Anterior cingulate cortex (tissue), 58 donors: ENCODE measurements at regions not wholly inside any gene's neighbourhood (a gene's known extent, or its start where the extent isn't known, plus 50 kb on each side); places are given as distances from the start of the nearest gene placed in this dataset.

Source experiments
- DNase-seq, 58 donors: peaks; one replicate each; lab custom pipeline; 2025; lab: John Stamatoyannopoulos, UW

DNA sequence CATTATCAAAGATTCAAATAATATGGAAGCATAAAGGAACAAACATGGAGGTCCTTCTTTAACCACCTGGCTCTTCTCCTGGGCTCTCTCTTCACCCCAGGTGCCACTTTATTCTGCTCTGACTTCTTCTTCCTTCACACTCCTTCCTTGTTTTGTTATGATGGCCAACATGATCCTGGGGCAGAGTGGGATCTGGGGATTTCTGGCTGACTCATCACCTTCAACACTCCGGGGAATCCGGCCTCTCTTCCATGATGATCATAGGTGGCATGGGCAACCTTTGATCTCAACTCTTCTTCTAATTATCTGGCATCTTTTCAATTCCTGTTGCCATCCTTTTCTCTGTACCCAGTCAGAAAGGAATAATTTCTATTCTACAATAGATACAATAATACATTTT is 62.1 kb upstream of the TRPC7 start:
- DNase-seq, result no peak

DNA sequence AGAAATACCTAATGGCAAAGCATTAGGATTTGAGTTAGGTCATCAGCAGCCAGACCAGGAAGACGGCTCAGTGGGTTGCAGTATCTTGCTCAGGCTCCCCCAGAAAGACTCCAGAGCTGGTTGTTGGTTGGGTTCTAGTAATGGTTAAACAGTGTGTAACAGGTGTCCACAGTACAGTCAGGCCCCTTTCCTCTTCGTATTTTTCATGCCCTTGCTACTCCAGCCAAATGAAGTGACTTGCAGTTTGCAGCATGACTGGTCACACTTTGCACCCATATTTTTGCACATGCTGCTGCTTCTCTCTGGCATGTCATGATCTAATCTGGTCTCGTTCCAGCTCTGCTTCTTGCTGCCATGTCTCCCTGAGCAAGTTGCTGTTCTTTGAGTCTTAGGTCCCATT is 60.6 kb upstream of the TRPC7 start:
- DNase-seq, result no peak

DNA sequence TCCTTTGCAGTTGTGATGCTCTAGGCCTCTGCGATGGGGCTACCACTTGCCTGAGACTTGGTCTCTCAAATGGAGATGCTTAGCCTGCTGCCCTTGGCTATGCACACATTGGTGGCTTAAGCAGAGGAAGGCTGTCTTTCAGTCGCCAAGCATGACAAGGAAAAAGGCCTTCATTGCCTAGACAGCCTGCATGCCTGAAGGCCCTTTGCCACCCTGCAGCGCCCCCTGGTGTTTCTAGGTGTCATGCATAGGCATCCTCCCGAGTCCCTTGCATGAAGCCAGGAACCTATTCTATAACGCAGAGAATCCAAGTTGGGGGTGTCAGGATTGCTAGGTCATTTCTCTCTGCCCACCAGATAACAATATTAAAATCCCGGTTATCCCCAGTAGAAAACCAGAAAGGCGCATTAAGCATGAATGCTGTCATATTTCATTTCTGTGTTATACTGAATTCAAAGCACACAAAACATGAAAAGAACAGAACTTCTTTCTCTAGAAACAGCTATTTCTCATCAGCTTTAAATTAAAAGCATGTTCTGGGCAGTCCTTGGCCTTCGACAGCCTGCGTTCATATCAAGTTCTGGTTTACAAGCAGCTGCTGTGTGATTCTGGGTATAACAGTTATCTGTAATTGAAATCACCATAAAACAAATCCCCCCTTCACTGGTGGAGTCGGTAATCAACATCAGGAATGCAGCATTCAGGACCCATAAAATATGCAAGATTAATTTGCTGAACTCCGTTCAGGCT is 59.7 kb upstream of the TRPC7 start:
- DNase-seq, result peak in 49 of 58 donors; percentile 1 to 77 (median 38)

GRCh38 chr5:136423944-136424606 is 58.7 kb upstream of the TRPC7 start:
- no peak for DNase-seq

DNA sequence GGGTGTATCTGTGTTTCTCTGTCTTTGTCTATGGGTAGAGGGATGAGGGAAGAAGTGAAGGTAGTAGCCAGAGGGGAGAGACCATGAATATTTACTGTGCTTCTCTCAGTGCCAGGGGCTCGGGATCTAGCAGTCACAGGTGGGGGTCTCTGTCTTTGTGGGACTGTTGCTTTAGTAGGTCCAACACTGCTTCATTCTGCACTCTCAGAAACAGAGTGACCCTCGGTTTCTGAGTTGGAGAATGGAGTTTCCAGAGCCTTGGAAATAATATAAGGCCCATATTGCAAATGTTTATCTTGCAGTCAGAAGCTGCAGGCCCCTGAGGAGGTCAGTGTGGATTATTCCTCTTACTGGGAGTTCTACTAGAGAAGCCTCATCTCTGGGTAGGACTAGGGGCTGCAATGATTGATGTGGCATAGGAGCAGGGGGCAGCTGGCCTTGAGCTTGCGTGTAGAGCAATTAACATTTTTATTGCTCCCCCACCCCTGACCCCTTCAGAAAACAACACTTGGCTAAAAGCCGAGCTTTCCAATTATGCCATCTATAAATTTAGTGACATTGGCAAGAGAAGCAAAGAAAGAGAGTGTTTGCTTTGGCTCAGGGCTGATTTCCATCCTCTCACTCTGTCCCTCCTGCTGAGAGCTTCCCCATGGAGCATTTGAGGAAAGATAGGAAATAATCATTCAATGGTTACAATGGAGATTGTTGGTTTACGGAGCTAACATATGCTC is 55.0 kb upstream of the TRPC7 start:
- DNase-seq, result no peak

DNA sequence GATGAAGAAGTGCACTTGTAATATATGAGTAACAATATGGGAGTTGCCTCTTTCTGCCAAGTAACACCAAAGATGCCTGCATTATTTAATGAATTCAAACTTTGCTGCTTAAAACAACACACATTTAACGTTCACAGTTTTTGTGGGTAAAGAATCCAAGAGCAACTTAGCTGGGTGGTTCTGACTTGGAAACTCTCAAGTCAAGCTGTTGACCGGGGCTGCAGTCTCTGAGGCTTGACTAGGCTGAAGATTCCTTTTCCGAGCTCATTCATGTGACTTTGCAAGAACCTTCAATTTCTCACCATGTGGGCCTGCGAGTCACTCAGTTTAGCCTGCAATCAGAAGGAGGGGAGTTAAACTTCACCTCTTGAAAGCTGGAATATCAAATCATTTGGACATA is 53.0 kb upstream of the TRPC7 start:
- DNase-seq, result no peak
